K562 (cell line): ENCODE measurements at regions not wholly inside any gene's neighbourhood (a gene's known extent, or its start where the extent isn't known, plus 50 kb on each side); places are given as distances from the start of the nearest gene placed in this dataset.

Experiments used
- ATAC-seq: fragments of 200-7000 bp; cut with Tn5 transposase; 3 replicates; pipeline ENCODE4 v1.9.1; 2020; ENCODE audit warnings: moderate library complexity
- BruUV-seq: library from RNA; stranded (reverse); fragments of 400-500 nt; replicated peaks from 2 replicates; lab custom pipeline; 2021; lab: Mats Ljungman, UMichigan
- CTCF ChIA-PET: fragments of 300-600 bp; formaldehyde crosslinking; extraction: SDS; loops from one replicate; lab custom pipeline; 2021; ENCODE audit warnings: low intra/inter-chr PET ratio; lab: Yijun Ruan, JAX
- POLR2A ChIA-PET: fragments of 300-600, 350-650 bp; sonication (Branson Sonifier 250); formaldehyde crosslinking; extraction: SDS; loops from one replicate; lab custom pipeline; 2021; ENCODE audit warnings: antibody characterized with exemption, inconsistent platforms; lab: Yijun Ruan, JAX
- DNase-seq, 4 experiments: peaks; one replicate each; pipeline versions ENCODE4 v3.0.0 to v3.0.0-alpha.2; 2011 to 2018; ENCODE audit warnings: low spot score in 3 of 4, mixed read lengths in 3 of 4; ENCODE audit errors: extremely low read depth in 1 of 4
- FAIRE-seq: peaks from 2 replicates; lab custom pipeline; 2011; peaks lifted over from hg19 to GRCh38; lab: Jason Lieb, UNC
- H2AFZ ChIP-seq: 2 replicates; pipeline ENCODE4 v1.6.0; 2011; ENCODE audit warnings: low read depth, low read length, control low read depth, inconsistent platforms
- H3K27ac ChIP-seq: fragments of 200-600 bp; 3 replicates; pipeline ENCODE4 v1.8.0; 2011; ENCODE audit warnings: low read depth, mild to moderate bottlenecking, control low read depth, inconsistent platforms, low read length, moderate library complexity, mixed read lengths; ENCODE audit errors: extremely low read depth
- H3K27me3 ChIP-seq, 2 experiments: fragments of 300-600 bp in 1 of 2; 2 replicates in 1 of 2; 3 replicates in 1 of 2; pipeline versions ENCODE4 v1.6.0 to v1.8.0; 2011; ENCODE audit warnings: inconsistent platforms in 2 of 2, low read length in 2 of 2, mild to moderate bottlenecking in 1 of 2, mixed read lengths in 1 of 2, moderate library complexity in 1 of 2; ENCODE audit not compliant: control insufficient read depth in 2 of 2, insufficient read depth in 2 of 2
- H3K36me3 ChIP-seq: fragments of 300-600 bp; 3 replicates; pipeline ENCODE4 v1.8.0; 2011; ENCODE audit warnings: mild to moderate bottlenecking, low read length, inconsistent platforms; ENCODE audit not compliant: control insufficient read depth, insufficient read depth
- H3K4me1 ChIP-seq, 2 experiments: fragments of 200-600 bp in 1 of 2; replicated peaks in 1 of 2; 2 replicates in 1 of 2; 3 replicates in 1 of 2; pipeline versions ENCODE4 v1.5.1 to v1.8.0; 2011; ENCODE audit warnings: inconsistent platforms in 2 of 2, low read length in 2 of 2, mild to moderate bottlenecking in 1 of 2, mixed read lengths in 1 of 2, moderate library complexity in 1 of 2; ENCODE audit not compliant: control insufficient read depth in 2 of 2, insufficient read depth in 2 of 2
- H3K4me2 ChIP-seq: 2 replicates; pipeline ENCODE4 v1.6.1; 2011; ENCODE audit warnings: low read length, control low read depth, inconsistent platforms, mixed read lengths; ENCODE audit not compliant: insufficient read depth
- H3K4me3 ChIP-seq: fragments of 200-600 bp; sonication (generic), shearing (Covaris generic); 2 replicates; pipeline ENCODE4 v1.5.1; 2016; ENCODE audit warnings: control low read depth, inconsistent platforms
- H3K79me2 ChIP-seq: fragments of 200-600 bp; 3 replicates; pipeline ENCODE4 v1.8.0; 2011; ENCODE audit warnings: low read length, inconsistent platforms; ENCODE audit not compliant: control insufficient read depth, insufficient read depth
- H3K9ac ChIP-seq, 2 experiments: 2 replicates each; pipeline versions ENCODE4 v1.6.0 to v1.6.1; 2011; ENCODE audit warnings: low read depth in 2 of 2, low read length in 2 of 2, control low read depth in 1 of 2, inconsistent platforms in 1 of 2, mild to moderate bottlenecking in 1 of 2, mixed read lengths in 1 of 2; ENCODE audit not compliant: insufficient read depth in 1 of 2
- H3K9me1 ChIP-seq: one replicate; pipeline ENCODE4 v1.6.0; 2011; ENCODE audit warnings: inconsistent platforms, mild to moderate bottlenecking, low read length, moderate library complexity; ENCODE audit not compliant: control insufficient read depth, insufficient read depth
- H3K9me3 ChIP-seq: replicated peaks from 2 replicates; pipeline ENCODE4 v1.5.1; 2011; ENCODE audit warnings: low read depth, low read length, inconsistent platforms; ENCODE audit not compliant: control insufficient read depth, insufficient read depth
- H4K20me1 ChIP-seq: replicated peaks from 2 replicates; pipeline ENCODE4 v1.6.1; 2011; ENCODE audit warnings: low read length, inconsistent platforms, mixed read lengths; ENCODE audit not compliant: control insufficient read depth, insufficient read depth
- CBFB ChIP-seq: sonication (generic); formaldehyde crosslinking; IDR thresholded peaks from 2 replicates; pipeline ENCODE4 v1.4.0; 2020; ENCODE audit warnings: mild to moderate bottlenecking, missing genetic modification reagents
- FIP1L1 ChIP-seq: fragments of 200-400 bp; formaldehyde crosslinking; IDR thresholded peaks from 2 replicates; pipeline ENCODE4 v1.6.1; 2018; ENCODE audit warnings: mild to moderate bottlenecking, low read depth, low read length; ENCODE audit not compliant: poor library complexity, severe bottlenecking
- GATAD2B ChIP-seq: fragments of 450-650 bp; IDR thresholded peaks from 2 replicates; pipeline ENCODE4 v1.6.1; 2017; ENCODE audit warnings: mild to moderate bottlenecking, borderline replicate concordance
- NR2C1 ChIP-seq, 2 experiments: fragments of 450-650 bp; IDR thresholded peaks; 2 replicates each; pipeline ENCODE4 v1.6.1; 2017; ENCODE audit warnings: mild to moderate bottlenecking in 2 of 2, antibody characterized with exemption in 1 of 2, inconsistent platforms in 1 of 2, missing compliant biosample characterization in 1 of 2, missing genetic modification characterization in 1 of 2
- NR3C1 ChIP-seq: sonication (generic); formaldehyde crosslinking; IDR thresholded peaks from 2 replicates; pipeline ENCODE4 v1.8.1; 2022; ENCODE audit warnings: missing genetic modification reagents
- NRF1 ChIP-seq, 2 experiments: fragments of 450-650 bp; IDR thresholded peaks in 1 of 2; conservative IDR thresholded peaks in 1 of 2; 2 replicates each; pipeline ENCODE4 v1.6.1; 2014; ENCODE audit warnings: mild to moderate bottlenecking in 2 of 2
- POLR2H ChIP-seq: IDR thresholded peaks from 2 replicates; pipeline ENCODE4 v1.6.1; 2016; ENCODE audit warnings: missing genetic modification characterization, low read depth, mild to moderate bottlenecking, control low read depth, missing compliant biosample characterization, moderate library complexity
- SIX5 ChIP-seq, 2 experiments: IDR thresholded peaks; 2 replicates each; pipeline ENCODE4 v1.6.1; 2011; ENCODE audit warnings: low read length in 2 of 2, borderline replicate concordance in 1 of 2, low read depth in 1 of 2, mild to moderate bottlenecking in 1 of 2, moderate library complexity in 1 of 2; ENCODE audit not compliant: insufficient read depth in 1 of 2
- SRSF1 ChIP-seq: fragments of 200-400 bp; formaldehyde crosslinking; IDR thresholded peaks from 2 replicates; pipeline ENCODE4 v1.6.1; 2017; ENCODE audit warnings: mild to moderate bottlenecking, low read depth, low read length, moderate library complexity
- ZBTB12 ChIP-seq: fragments of 250-450 bp; sonication (Bioruptor Pico); IDR thresholded peaks from 2 replicates; pipeline ENCODE4 v1.4.0; 2020
- ZFP1 ChIP-seq: fragments of 450-650 bp; formaldehyde crosslinking; IDR thresholded peaks from 2 replicates; pipeline ENCODE4 v1.4.0; 2020; ENCODE audit warnings: mild to moderate bottlenecking, mixed read lengths
- ZNF398 ChIP-seq: fragments of 250-450 bp; sonication (Bioruptor Pico); IDR thresholded peaks from 2 replicates; pipeline ENCODE4 v1.8.0; 2021; ENCODE audit warnings: moderate library complexity, mild to moderate bottlenecking, inconsistent platforms
- ZNF639 ChIP-seq, 2 experiments: fragments of 200-800 bp in 1 of 2; sonication (Bioruptor generic) in 1 of 2; sonication (generic) in 1 of 2; formaldehyde crosslinking in 1 of 2; IDR thresholded peaks in 1 of 2; conservative IDR thresholded peaks in 1 of 2; 2 replicates each; pipeline versions ENCODE4 v1.5.0 to v1.6.1; 2016 to 2020; ENCODE audit warnings: missing compliant biosample characterization in 1 of 2, missing genetic modification characterization in 1 of 2, missing genetic modification reagents in 1 of 2
- ZNF764 ChIP-seq: fragments of 250-450 bp; sonication (Bioruptor Pico); IDR thresholded peaks from 2 replicates; pipeline ENCODE4 v1.4.0; 2020; ENCODE audit warnings: low read depth, mild to moderate bottlenecking, moderate library complexity
- ZNF830 ChIP-seq: fragments of 250-450 bp; sonication (Bioruptor Pico); IDR thresholded peaks from 2 replicates; pipeline ENCODE4 v1.5.0; 2021; ENCODE audit warnings: mild to moderate bottlenecking
- in situ Hi-C: fragments of 300-500 bp; cut with MboI; formaldehyde crosslinking; loops from 4 replicates; pipeline ENCODE4 v1.15.0; 2018; ENCODE audit warnings: inconsistent platforms, mixed read lengths
- intact Hi-C: fragments of 100-400 bp; cut with micrococcal nuclease; formaldehyde crosslinking; loops from 2 replicates; pipeline ENCODE4 v1.14.2; 2022

- no peak for ATAC-seq
- intact Hi-C loops, result no loop called here
- no peaks in the 10 kb centered on the region for H4K20me1 ChIP-seq
- H3K9me3 ChIP-seq, result no peaks in the 10 kb centered on the region
- no peak for DNase-seq
- H3K9ac ChIP-seq, result no peak overlapping the region
- no peak for FAIRE-seq
- no peak for TF ChIP-seq ZNF639 (CRISPR knock-in tag; conservative IDR thresholded peaks at IDR 0.05 in 1 of 2, IDR thresholded peaks at IDR 0.05 in 1 of 2)
- no peak for TF ChIP-seq FIP1L1
- no peak for TF ChIP-seq POLR2H
- no peak for TF ChIP-seq SIX5 (IDR thresholded peaks at IDR 0.05; ENCODE audit: borderline replicate concordance in 1 of 2, insufficient read depth in 1 of 2, low read depth in 1 of 2, low read length in 2 of 2)
- no peak for TF ChIP-seq NRF1 (conservative IDR thresholded peaks at IDR 0.05 in 1 of 2, IDR thresholded peaks at IDR 0.05 in 1 of 2)
- no peak for TF ChIP-seq NR3C1
- TF ChIP-seq CBFB, result no peak
- TF ChIP-seq ZNF764 (CRISPR knock-in tag), result no peak
- no peak for TF ChIP-seq NR2C1 (IDR thresholded peaks at IDR 0.05)
- no peak for TF ChIP-seq NR2C1 (tag; IDR thresholded peaks at IDR 0.05)
- no peak for TF ChIP-seq SRSF1
- TF ChIP-seq ZNF830 (CRISPR knock-in tag), result no peak
- TF ChIP-seq ZBTB12 (CRISPR knock-in tag), result no peak
- no peak for TF ChIP-seq ZFP1 (CRISPR knock-in tag)
- no peak for TF ChIP-seq GATAD2B
- no peak for TF ChIP-seq ZNF398
- in situ Hi-C loops, result no loop called here
- POLR2A ChIA-PET, result no interaction called here
- no peak overlapping the region for H3K4me3 ChIP-seq
- CTCF ChIA-PET, result no interaction called here
- no peaks in the 10 kb centered on the region for H3K79me2 ChIP-seq
- BruUV-seq, result no TSS peak
- no peaks in the 10 kb centered on the region for H3K36me3 ChIP-seq
- H2AFZ ChIP-seq, result no peak overlapping the region
- H3K27ac ChIP-seq, result no peak overlapping the region
- no peak overlapping the region for H3K4me2 ChIP-seq
- no peaks in the 10 kb centered on the region for H3K9me1 ChIP-seq
- no peaks in the 10 kb centered on the region for H3K4me1 ChIP-seq
- H3K27me3 ChIP-seq, result no peaks in the 10 kb centered on the region
Measured at GRCh38 chr2:63736354-63736753, 105.3 kb upstream of the UGP2 start.
